GM18502 (cell line): ENCODE measurements at regions not wholly inside any gene's neighbourhood (a gene's known extent, or its start where the extent isn't known, plus 50 kb on each side); places are given as distances from the start of the nearest gene placed in this dataset.

Experiments used
- ATAC-seq: cut with Tn5 transposase; IDR thresholded peaks from one replicate; pipeline ENCODE4 v1.9.1; 2021; ENCODE audit warnings: mild to moderate bottlenecking; ENCODE audit not compliant: unreplicated experiment, poor library complexity

DNA sequence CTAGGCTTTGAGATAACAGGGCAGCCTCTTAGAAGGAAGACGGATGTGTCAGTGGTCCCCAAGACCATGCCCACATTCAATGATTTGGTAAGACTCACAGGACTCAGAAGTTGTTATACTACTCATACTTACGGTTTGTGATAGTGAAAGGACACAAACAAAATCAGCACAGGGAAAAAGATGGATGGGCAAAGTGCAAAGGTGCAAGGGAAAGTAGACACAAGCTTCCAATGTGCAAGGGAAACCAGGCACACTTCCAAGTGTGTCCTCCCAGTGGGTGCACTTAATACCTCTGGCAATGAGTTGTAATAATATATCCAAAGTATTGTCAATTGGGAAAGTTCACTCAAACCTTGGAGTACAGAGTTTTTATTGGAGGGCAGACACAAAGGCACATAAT, 53.8 kb upstream of the VCX start:
- ATAC-seq, result no peak

DNA sequence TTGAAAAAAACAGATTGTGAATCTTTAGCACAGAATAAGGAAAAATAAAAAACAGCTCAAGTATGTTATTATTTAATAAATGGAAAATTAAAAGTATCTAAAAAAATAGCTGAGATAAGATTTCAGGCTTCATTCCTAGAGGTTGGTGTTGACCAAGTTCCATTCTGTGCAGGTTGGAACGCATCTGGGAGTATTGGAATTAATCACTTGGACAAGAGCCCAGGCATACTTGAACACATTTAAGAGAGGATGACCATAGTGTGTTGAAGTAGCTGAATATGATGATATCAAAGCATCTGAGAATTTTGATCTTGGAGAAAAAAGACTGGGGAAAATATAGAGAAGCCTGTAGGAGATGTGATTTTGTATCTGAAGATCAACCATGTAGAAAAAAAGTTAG, 54.6 kb upstream of the VCX start:
- ATAC-seq, result no peak

DNA sequence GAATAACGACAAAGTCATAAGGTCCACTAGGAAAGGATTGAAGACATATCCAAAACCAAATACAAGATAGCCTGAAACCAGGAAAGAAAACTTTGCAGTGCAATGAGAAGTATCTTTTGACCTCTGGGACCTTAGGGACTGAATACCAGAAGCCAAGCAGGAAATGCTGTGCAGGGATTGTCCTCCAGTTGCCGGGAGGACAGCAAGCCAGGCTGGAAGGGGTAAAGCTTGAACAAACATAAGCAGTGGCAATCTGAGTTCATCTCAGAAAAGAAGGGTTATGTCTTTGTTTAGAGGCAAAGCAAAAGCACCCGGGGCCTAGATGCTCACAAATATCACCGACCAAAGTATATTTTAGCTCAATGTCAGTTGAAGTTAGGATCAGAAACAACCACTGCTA, 55.3 kb upstream of the VCX start:
- no peak for ATAC-seq

DNA sequence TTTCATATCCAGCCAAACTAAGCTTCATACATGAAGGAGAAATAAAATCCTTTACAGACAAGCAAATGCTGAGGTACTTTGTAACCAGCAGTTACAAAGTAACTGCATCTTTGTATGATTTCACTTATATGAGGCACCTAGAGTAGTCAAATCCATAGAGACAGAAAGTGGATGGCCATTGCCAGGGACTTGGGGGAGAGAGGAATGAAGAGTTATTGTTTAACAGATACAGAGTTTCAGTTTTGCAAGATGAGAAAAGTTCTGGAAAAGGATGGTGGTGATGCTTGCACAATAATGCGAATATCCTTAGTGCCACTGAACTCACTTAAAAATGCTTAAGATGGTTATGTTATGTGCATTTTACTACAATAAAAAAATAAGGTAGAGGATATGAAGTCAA, 58.4 kb upstream of the VCX start:
- no peak for ATAC-seq

DNA sequence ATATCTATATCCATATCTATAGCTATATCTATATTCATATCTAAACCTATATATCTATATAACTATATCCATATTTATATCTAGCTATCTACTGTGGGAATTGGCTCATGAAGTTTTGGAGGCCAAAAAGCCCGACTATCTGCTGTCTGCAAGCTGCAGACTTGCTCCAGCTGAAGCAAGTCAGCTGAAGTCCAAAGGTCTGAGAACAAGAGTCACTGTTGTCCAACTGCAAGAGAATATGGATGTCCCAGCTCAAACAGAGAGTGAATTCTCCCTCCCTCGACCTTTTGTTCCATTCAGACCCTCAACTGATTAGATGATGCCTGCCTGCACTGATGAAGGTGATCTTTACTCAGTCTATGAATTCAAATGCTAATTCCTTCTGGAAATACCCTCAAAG, 63.3 kb upstream of the VCX start:
- ATAC-seq, result no peak

DNA sequence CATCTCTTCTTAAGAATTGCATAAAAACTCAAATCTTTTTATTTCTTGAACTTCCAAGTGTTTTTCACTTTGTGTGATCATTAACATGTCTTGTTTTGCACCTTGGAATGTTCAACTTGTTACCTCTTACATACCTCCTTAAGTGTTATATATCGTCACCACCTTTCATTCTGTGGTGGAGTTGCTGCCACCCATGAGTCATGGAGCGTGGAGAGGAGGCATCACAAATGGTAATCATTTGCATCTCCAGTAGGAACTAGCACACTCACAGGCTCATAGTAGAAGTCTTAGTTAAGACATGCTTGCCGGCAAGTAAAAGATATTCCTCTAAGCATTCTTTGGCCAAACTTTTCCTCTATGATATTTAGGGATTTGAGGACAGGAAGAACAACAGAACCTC, 67.0 kb upstream of the VCX start:
- ATAC-seq, result no peak

DNA sequence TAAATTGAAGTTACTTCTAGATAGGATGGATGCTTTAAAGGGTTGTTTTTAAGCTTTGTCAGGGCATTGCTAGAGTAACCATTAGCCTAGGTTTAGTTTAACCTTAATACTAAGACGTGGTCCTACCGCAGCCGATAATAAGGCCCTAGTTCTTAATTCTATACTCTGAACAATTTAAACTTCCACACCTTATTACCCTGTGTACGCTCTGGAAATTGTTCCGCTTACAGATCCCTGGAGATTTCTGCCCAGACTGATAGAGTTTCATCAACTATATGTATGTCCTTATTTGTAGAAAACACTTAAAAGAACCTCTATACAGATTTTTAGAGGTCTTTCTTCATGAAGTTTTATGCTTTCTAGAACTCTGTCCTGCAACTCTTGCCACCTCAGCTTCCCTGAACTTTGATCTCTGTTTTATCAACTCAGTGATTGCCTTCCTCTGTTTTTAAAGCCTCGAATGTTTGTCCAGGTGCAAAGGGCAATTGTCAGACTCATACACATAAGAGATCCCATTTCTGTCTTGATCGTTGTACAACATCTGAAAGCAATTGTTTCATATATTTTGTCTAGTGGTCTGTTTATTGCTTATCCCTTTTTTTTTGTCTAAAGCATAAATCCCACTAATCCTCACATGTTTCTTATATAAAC, 71.1 kb upstream of the VCX start:
- no peak for ATAC-seq

DNA sequence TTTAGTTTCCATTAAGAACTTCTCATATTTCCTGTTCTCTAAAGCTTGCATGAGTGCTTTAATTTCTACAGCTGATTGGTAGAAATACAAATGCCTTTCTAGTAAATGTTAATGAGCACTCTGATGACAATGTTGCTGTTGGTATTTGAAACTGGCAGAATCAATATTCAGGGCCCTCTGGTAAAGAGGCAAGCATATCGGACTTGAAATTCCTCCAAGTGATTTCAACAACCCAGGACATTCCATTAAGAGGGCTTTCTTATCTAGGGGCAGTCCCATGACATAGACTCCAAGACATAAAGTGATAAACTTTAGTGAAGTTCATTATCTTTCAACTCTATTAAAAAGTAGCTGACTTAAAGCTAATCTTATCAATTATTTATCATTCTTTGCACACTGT, 83.1 kb upstream of the VCX start:
- ATAC-seq, result no peak

DNA sequence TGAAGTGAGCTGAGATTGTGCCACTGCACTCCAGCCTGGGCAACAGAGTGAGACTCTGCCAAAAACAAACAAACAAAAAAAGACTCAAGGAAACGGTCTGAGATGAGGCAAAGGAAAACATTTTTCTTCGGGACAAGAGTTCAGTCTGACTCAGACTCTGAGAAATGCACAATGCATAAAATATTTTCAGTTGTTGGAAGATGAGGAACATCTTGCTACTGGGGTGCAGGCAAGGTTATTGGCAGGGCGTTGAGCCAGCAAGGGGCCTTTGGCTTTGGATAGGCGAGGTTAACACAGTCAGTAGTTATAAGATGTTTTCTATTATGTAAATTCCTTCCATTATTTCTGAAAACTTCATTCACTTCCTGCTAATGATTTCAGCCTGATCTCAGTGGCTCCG, 96.1 kb upstream of the VCX start:
- ATAC-seq, result no peak

DNA sequence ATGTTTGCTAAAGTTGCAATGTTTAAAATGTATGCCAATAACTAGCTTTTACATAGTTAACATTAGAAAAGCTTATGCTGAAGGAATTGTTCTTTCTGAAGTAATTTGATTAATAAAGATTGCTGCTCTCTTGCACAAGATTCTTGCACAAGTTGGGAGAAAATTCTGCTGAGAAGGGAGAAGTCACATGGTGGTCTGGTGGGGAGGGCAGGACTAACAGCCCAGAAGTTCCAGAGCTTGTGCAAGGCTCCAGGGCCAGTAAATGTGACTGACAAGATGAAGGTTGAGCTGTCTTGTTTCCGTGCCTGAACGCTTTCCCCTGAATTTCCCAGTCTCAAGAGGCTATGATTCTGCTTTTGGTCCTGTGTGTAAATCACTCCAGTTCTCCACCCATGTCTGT, 112.9 kb upstream of the VCX start:
- ATAC-seq, result no peak

DNA sequence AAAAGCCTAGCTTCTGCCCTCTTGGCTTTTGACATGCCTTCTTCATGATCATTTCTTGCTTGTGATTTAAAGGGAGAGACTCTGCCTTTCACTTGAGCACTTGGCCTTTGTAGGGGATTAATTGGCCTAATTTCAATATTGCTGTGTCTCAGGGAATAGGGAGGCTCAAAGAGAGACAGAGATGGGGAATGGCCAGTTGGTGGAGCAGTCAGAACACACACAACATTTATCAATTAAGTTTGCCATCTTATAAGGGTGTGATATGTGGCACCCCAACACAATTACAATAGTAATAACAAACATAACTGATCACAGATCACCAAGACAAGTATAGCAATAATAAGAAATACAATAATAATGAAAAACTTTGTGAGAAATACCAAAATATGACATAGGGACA, 122.5 kb upstream of the VCX start:
- ATAC-seq, result no peak

DNA sequence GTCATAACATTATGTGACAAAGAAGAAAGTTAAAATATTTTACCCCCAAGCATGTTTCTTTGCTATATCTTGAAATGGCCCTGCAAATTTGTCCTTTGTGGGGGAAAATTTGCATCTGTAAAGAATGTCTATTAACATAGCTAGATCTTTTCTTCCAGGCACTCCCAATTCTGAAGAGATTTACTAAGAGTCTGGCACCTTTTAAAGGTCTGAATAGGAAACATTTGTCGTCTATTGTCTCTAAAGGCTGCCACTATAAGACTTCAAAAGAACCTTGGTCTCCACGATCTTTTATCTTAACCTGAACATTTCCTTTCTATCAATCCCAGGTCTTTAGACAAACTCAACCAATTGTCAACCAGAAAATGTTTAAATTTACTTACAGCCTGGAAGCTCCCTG, 128.6 kb upstream of the VCX start:
- no peak for ATAC-seq

DNA sequence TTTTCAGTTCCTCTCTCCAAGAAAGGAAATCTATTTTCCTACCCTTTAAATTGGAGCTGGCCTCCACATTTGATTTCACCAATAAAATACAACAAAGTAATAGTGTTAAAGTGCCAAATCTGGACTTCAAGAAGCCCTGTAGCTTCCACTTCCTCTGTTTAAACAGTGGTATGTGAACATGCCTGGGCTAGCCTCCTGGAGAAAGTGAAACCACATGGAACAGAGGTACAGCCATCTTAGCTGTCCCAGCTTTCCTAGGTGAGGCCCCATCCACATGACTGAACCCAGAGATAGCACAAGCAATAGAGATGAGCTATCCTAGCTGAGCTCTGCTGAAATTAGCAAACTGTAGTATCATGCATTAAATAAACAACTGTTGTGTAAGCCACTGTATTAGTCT, 131.8 kb upstream of the VCX start:
- ATAC-seq, result no peak

DNA sequence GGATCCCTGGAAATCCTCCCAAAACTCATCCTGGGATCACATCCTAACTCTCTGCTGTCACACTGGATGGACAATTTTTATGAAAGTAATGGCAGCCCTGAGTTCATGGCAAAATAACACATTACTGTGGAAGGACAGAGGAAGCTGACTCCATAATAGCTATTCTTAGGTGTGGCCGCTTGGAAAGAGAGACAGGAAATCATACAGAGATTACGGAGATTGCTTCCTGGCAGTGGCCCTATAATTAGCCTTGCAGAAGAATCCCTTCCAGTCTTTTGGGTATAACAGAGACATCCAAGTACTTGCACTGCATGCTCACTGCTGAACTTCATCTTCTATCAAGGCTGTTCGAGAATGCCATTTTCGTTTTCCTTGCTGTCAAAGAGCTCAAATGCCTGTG, 133.1 kb upstream of the VCX start:
- ATAC-seq, result no peak

DNA sequence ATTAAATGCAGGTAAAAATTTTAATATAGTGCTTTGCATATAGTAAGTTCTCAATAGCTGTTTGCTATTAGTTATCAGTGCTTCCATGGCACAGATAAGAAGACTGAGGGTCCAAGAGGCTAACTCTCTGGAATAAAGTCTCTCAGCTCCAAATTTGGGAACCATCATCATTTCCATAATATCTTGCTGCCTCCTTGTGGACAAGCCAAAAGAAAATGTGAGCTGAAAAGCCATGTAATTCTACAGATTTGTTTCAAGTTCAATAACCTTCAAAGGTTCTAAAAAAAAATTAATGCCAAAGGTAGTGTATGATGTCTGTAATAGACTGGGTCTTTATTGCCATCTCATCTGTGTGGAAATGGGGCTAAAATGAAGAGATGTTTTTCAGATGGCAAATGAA, 136.9 kb upstream of the VCX start:
- no peak for ATAC-seq

DNA sequence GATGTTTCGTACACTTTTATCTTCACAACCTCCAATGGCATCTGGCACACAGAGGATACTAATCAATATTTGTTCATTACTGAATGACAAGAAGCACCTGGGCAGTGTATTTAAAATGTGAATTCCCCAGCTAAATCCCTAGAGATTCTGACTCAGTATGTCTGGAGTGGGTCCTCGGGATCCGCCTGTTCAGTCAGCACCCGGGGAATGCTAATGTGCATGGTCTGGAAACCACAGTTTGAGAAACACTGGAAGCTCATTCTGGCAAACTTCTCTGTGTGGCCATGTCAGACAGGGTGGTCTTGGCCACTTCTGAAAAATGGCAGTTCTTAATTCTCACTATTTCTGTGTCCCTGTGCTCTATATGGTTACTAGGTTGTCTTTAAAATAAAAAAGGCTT, 138.8 kb upstream of the VCX start:
- no peak for ATAC-seq

DNA sequence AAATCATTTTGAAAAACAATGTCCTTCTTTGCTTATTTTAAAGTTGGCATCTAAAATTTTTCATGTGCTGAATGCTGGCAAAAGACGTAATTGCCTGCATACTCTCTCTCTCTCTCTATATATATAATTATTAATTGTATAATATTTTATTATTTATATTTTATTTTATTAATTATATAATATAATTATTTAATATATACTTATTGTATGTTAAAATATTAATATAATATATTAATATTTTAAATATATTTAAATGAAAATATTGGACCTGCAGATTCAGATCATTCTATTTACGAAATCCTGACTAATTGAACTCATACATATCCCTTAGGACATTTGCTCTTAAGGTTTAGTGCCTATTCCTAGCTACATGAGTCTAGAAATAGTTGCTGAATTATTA, 144.7 kb upstream of the VCX start:
- ATAC-seq, result no peak

DNA sequence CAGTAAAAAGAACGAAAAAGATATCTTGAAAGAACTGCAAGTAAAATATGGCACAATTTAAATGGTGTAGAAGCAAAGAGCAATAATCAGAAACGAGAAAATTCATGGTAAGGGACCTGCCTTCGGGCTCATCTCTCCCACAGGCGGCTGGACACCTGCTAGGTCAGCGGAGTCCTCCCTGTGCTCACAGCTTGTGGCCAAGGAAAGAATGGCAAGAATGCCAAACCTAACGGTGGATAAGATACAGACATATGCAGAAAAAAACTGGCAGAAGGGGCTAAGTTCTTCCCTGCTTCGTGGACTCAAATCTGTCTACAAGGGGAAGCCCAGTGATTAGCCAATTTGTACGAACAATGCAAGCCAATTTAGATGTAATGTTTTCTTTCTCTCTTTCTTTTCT, 152.1 kb upstream of the VCX start:
- ATAC-seq, result no peak

DNA sequence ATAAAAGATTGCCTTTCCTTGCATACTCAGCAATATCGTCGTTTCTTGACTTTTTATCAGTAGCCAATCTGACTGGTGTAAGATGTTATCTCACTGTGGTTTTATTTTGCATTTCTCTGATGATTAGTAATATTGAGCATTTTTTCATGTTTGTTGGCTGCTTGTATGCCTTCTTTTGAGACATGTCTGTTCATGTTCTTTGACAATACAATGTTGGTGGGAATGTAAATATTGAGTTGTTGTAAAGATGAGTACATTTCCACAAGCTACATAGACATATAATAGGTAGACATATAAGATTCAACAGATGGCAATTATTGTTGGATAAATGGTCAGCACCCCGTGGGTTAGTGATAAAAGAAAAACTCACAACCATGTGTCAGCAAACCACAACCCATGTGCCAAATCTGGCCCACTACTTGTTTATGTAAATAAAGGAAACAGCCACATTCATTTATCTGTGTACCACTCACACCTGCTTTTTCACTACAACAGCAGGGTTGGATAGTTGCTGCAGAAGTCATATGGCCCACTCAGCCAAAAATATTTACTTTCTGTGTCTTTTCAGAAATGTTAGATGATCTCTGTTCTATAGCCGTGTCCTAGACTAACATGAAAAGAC, 153.1 kb upstream of the VCX start:
- no peak for ATAC-seq

DNA sequence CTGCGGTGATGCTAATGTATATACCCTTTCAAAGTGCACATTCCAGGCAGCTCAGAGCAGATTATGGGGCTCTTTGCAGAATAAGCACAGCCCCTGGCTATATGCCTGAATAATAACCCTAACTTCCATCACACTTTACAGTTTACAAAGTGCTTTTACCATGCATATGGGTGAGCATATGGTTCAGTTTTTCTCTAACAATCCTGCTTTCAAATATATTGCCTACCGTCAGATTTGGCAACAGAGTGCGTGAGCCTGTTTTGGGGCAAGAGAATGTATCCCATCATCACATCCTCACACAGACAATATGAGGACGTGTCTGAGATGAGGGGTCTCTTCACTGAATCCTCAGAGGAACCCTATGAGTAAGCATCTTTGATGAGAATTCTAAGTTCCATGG, 162.8 kb upstream of the VCX start:
- no peak for ATAC-seq

DNA sequence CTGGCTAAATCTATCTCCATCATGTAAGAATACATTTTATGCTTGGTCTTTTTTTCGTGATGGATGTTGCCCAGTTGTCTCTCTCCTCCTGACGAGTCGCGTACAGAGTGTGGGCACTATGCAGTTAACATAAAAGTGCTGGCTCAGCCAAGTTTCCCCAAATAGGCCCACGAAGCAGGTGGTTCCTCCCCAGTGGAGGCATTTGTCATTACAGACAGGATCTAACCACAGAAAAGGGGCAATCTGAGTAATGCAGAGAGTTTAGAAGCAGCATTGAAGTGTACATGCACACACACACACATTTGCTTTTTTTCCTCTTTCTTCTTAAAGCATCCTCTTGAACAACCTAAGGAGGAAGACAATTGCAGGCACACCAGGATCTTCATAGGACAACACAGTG, 188.7 kb upstream of the VCX start:
- no peak for ATAC-seq

DNA sequence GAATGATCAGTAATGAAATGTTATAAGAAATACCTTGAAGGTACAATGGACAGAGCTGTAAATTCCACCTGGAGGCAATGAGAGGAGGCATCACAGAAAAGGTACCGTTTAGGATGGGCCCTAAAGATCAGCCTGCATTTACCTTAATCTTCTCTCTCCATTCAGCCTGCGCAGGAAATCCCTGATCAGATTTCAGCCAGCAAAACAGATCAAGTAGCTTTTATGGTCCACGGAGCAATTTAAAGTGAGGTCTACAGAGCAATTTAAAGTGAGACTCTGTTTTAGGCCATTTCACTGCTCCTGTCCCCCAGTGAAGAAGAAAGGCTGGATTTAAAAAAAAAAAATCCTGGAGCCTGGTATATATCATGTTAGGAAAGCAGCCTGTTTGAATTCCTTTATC, 195.1 kb upstream of the VCX start:
- no peak for ATAC-seq

DNA sequence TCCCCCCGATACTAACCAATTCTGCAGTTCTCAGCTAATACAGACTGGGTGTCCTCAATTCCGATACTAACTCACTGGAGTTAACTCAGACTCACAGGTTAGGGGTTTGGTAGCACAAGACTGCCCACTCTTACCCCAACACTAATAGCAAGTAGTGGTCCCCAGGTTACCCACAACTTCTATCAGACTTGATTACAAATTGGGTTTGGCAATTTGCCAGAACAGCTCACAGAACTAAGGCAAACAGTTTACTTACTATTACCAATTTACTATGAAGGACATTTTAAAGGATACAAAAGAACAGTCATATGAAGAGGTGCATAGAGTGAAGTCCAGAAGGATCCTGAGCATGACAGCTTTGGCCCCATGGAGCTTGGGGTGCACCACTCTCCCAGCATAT, 201.8 kb upstream of the VCX start:
- ATAC-seq, result no peak
